ENCODE measurements at regions not wholly inside any gene's neighbourhood (a gene's known extent, or its start where the extent isn't known, plus 50 kb on each side); places are given as distances from the start of the nearest gene placed in this dataset.
"Not testable (repeated sequence)": the region's sequence is repeated elsewhere in the genome, so short reads cannot be mapped to it uniquely, and the experiment has no call there.

GRCh38 chr2:49801898-49802450, 647.7 kb upstream of the FSHR start:
- no peak for DNase-seq

GRCh38 chr2:49798570-49798969, 644.3 kb upstream of the FSHR start:
- peak in 1 of 2 experiments; percentile 30 for DNase-seq

- DNase-seq: no peak
These were observed 642.0 kb upstream of the FSHR start for GRCh38 chr2:49796266-49796665.

- no peak for DNase-seq
These were observed 640.1 kb upstream of the FSHR start for GRCh38 chr2:49794396-49794795.

GRCh38 chr2:49788300-49788699, 634.0 kb upstream of the FSHR start:
- DNase-seq: no peak

- no peak for DNase-seq
These were observed 626.6 kb upstream of the FSHR start for GRCh38 chr2:49780949-49781348.

DNA sequence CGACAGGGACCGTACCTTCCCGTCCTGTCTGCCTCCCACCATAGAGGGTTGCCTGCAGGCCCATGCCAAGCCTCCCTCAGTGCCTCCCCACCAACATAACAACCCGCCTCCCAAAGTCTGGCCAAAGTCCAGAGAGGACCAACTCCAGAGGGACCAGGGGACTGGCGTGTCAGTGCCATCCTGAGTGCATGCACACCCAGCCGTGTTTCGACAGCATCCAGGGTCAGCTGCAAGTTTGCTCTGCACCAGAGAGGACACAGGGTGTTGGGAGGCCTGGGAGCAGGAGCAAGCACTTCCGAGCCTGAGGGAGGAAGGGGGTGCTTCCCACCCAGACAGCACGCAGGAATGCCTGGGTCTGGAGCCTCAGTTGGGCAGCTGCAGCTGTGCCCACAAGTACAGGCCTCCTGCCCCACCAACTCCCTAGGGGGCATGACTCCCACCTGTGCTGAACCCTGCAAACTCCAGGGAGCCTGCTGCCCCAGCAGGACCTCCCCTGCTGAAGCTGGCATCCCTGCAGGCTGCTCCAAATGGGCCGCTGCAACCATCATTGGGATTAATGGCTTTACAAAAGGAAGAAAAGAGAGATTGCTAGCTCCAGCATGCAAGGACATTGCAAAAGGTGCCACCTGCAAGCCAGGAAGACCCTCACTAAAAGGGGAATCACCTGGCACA, 618.1 kb upstream of the FSHR start:
- DNase-seq: no peak

GRCh38 chr2:49770919-49771318, 616.6 kb upstream of the FSHR start:
- DNase-seq: peak; percentile 35 to 79

GRCh38 chr2:49767316-49767715, 613.0 kb upstream of the FSHR start:
- DNase-seq: no peak

GRCh38 chr2:49755777-49756176, 601.5 kb upstream of the FSHR start:
- DNase-seq: no peak

GRCh38 chr2:49754381-49754780, 600.1 kb upstream of the FSHR start:
- DNase-seq: no peak

DNA sequence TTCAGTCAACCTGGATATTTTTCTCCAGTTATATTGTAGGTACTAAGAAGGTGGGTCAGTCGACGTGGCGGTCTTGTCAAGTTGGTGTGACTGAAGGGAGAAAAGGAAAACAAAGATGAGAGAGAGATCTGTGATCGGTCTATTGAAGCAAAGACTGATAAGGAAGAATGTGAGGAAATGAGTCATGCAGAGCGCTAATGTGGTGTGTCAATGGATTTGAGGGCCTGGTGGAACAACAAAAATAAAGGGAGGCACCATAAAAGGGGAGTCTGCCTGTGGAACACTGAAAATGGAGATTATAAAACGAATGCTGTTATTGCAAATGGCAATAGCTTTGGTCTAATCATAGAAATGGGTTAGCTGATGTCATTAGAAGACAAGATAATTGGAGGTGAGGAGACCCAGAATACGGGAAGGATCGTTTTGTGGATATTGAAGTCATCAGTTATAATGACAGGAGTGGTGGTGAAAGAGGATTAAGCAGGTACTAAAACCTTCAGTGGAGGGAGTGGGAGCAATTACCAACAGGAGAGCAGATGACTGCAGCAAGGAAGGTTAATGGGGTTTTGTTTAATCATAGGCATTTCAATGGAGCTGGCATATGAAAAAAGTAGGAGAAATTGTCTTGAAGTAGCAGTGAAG, 599.1 kb upstream of the FSHR start:
- DNase-seq: no peak

- no peak for DNase-seq
These were observed 583.3 kb upstream of the FSHR start for GRCh38 chr2:49737606-49738005.

DNA sequence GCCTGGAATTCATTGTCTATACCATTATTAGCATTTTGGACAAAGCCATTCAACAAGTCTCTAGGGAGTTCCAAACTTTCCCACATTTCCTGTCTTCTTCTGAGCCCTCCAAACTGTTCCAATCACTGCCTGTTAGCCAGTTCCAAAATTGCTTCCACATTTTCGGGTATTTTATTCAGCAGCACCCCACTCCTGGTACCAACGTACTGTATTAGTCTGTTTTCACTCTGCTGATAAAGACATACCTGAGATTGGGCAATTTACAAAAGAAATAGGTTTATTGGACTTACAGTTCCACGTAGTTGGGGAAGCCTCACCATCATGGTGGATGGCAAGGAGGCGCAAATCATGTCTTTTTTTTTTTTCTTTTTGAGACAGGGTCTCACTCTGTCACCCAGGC, 578.6 kb upstream of the FSHR start:
- DNase-seq: not testable (repeated sequence)

- no peak for DNase-seq
These were observed 564.9 kb upstream of the FSHR start for GRCh38 chr2:49719241-49719640.

GRCh38 chr2:49715597-49715996, 561.3 kb upstream of the FSHR start:
- DNase-seq: no peak

DNA sequence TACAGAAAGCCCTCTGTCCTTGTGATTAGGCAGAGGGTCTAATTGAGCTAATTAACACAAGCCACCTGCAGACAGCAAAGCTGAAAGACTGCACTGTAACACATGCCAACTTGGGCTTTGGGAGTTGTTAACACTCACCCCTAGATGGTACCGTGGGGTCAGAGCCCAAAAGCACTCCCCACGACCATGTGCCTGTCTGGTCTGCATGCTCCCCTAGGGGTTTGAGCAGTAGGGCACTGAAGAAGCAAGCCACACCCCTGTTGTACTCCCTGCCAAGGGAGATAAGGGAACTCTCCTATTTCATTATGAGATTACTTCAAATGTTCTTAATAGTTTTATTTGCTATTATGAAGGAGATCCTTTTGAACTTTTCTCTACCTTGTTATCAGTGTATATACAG, 560.1 kb upstream of the FSHR start:
- DNase-seq: peak in 1 of 2 experiments; percentile 33

DNA sequence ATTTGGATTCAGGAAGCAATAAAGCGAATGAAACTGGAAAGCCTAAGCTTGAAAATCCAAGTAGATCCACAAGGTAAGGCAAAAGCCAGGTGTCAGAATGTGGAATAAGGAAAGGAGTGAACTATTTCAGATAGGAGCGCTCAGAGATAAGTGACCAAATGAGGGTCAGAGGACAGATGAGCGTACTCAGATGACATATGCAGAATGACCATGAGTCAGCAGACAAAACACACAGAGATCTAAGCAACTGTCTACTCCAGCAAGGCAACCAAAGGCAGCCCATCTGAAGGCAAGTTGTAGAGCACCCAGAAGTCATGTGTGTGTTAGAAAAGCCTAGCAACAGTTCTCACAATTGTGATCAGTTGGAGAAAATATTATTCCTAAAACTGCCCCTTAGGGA, 548.4 kb upstream of the FSHR start:
- no peak for DNase-seq

DNA sequence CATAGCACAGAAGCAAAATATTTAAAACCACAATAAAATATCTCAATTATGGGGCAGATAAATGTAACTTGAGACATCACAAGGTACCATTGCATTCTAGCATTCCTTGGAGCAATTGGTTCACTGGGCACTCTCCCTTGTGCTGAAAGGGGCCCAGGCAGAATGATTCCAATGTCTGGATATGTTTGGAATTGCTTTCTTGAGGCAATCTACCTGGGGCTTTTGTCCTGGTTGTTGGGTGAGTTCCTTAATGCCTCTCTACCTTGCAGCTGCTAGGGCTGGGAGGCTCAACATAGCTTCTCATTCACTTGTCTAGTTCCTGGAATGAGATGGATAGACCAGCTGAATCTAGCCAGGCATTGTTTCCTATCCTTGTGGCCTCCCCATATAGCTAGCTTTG, 539.6 kb upstream of the FSHR start:
- DNase-seq: no peak

DNA sequence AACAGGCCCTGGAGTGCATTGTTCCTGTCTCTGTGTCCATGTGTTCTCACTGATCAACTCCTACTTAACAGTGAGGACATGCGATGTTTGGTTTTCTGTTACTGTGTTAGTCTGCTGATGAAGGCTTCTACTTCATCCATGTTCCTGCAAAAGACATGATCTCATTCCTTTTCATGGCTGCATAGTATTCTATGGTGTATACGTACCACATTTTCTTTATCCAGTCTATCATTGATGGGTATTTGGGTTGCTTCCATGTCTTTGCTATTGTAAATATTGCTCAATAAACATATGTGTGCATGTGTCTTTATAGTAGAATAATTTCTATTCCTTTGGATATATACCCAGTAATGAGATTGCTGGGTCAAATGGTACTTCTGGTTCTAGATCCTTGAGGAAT, 537.7 kb upstream of the FSHR start:
- DNase-seq: not testable (repeated sequence)

DNA sequence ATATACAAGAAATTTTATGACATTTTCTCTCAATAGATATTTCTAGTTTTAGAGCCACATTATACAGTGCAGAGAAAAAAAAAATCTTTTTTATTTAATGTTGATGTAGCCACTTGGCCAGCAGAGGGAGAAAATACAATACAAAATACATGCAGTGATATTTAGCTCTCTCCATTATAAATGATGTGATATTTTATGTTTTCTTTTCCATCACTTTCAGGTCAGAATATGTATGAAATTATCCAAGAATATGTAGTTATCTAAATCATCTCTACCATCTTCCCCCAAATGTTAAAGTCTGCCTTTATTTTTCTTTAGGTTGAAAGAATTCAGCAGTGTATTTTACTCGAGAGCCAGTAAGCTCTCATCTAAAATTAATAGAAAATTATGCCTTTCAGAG, 533.6 kb upstream of the FSHR start:
- DNase-seq: peak; percentile 1 to 22

- no peak for DNase-seq
These were observed 532.7 kb upstream of the FSHR start for GRCh38 chr2:49686897-49687442.

DNA sequence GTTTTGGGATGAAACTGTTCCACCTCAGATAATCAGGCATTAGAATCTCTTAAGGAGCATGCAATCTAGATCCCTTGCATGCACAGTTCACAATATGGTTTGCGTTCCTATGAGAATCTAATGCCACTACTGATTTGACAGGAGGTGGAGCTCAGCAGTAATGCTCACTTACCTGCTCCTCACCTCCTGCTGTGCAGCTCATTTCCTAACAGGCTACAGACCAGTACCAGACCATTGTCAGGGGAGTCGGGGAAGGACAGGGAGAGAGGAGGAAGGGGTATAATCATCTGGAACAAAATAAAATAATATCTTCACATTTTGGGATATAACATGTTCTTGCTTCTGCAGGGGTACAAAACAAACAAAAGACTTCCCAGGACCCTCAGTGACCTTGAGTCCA, 532.0 kb upstream of the FSHR start:
- no peak for DNase-seq

DNA sequence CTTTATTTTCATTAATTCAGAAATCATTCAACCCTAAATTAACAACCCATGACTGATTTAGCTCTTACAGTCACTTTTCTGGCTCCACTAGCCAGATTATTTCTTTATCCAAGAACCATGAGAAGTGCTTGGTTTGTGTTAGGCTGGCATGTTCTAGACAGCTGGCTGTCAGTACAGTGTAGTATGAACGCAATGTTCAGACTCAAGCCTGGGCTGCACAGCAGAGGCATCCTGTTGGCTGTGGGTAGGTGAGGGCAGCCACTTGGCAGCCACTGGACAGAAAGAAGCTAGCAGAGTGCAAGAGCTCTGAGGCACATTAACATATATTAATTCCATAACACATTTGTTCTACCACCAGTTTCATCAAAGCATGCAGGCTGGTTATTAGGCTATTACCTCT, 522.9 kb upstream of the FSHR start:
- DNase-seq: no peak
